ENCODE measurements at regions not wholly inside any gene's neighbourhood (a gene's known extent, or its start where the extent isn't known, plus 50 kb on each side); places are given as distances from the start of the nearest gene placed in this dataset.

GRCh38 chr1:221891708-221892107 is 149.8 kb upstream of the DUSP10 start:
- Mint-ChIP-seq H3K4me1 (peaks cover 25 to 35% of the 10 kb centered on the region in 2 donors), H3K27ac (peak overlapping the region; percentile 20), H3K36me3 (peaks cover 0 to 10% of the 10 kb centered on the region in 2 donors), H3K9me3 (peaks cover 0 to 8% of the 10 kb centered on the region in 2 donors), H3K27me3 (no peaks in the 10 kb centered on the region), H3K4me3 (no peak overlapping the region)
- DNase-seq, result no peak
- no peak for ATAC-seq (replicated peaks)

- no peak for DNase-seq
- Mint-ChIP-seq H3K4me1 (peaks cover 28 to 35% of the 10 kb centered on the region in 2 donors), H3K9me3 (peaks cover 0 to 1% of the 10 kb centered on the region in 2 donors), H3K4me3 (peak overlapping the region; percentile 26 to 55), H3K27me3 (peaks cover 4 to 7% of the 10 kb centered on the region in 2 donors), H3K27ac (peak overlapping the region; percentile 78), H3K36me3 (peaks cover 0 to 5% of the 10 kb centered on the region in 2 donors)
- peak in 1 of 2 donors; percentile 7 for ATAC-seq (replicated peaks)
Measured at GRCh38 chr1:221888801-221889200, 146.9 kb upstream of the DUSP10 start.

GRCh38 chr1:221888218-221888617 is 146.3 kb upstream of the DUSP10 start:
- H3K4me3 Mint-ChIP-seq, result peak overlapping the region; percentile 26 to 55
- ATAC-seq (replicated peaks) (peak; percentile 96), DNase-seq (peak; percentile 49)
- peaks cover 28 to 39% of the 10 kb centered on the region in 2 donors for H3K4me1 Mint-ChIP-seq
- H3K36me3 Mint-ChIP-seq, result peaks cover 0 to 5% of the 10 kb centered on the region in 2 donors
- H3K27ac Mint-ChIP-seq, result peak overlapping the region; percentile 78
- H3K27me3 Mint-ChIP-seq, result peaks cover 4 to 7% of the 10 kb centered on the region in 2 donors
- H3K9me3 Mint-ChIP-seq, result peaks cover 0 to 1% of the 10 kb centered on the region in 2 donors

- ATAC-seq (replicated peaks) (no peak), DNase-seq (no peak)
- H3K4me1 Mint-ChIP-seq, result peaks cover 28 to 43% of the 10 kb centered on the region in 2 donors
- H3K36me3 Mint-ChIP-seq, result peaks cover 0 to 5% of the 10 kb centered on the region in 2 donors
- peaks cover 0 to 1% of the 10 kb centered on the region in 2 donors for H3K9me3 Mint-ChIP-seq
- H3K27ac Mint-ChIP-seq, result peak overlapping the region; percentile 73
- peaks cover 4 to 7% of the 10 kb centered on the region in 2 donors for H3K27me3 Mint-ChIP-seq
- H3K4me3 Mint-ChIP-seq, result peak overlapping the region in 1 of 2 donors; percentile 51
Measured at GRCh38 chr1:221887758-221888157, 145.9 kb upstream of the DUSP10 start.

- H3K4me1 Mint-ChIP-seq, result peaks cover 30 to 47% of the 10 kb centered on the region in 2 donors
- peaks cover 0 to 1% of the 10 kb centered on the region in 2 donors for H3K9me3 Mint-ChIP-seq
- peaks cover 4 to 7% of the 10 kb centered on the region in 2 donors for H3K27me3 Mint-ChIP-seq
- peaks cover 0 to 5% of the 10 kb centered on the region in 2 donors for H3K36me3 Mint-ChIP-seq
- DNase-seq (no peak), ATAC-seq (replicated peaks) (no peak)
- peak overlapping the region; percentile 33 for H3K27ac Mint-ChIP-seq
- no peak overlapping the region for H3K4me3 Mint-ChIP-seq
Measured at GRCh38 chr1:221887415-221887746, 145.5 kb upstream of the DUSP10 start.

- Mint-ChIP-seq H3K4me3 (no peak overlapping the region), H3K27me3 (peaks cover 4 to 7% of the 10 kb centered on the region in 2 donors), H3K4me1 (peaks cover 30 to 49% of the 10 kb centered on the region in 2 donors), H3K9me3 (peaks cover 0 to 1% of the 10 kb centered on the region in 2 donors), H3K27ac (peak overlapping the region; percentile 33), H3K36me3 (peaks cover 0 to 5% of the 10 kb centered on the region in 2 donors)
- no peak for ATAC-seq (replicated peaks)
- no peak for DNase-seq
Measured at GRCh38 chr1:221886743-221887414, 145.0 kb upstream of the DUSP10 start.

GRCh38 chr1:221886311-221886710 is 144.4 kb upstream of the DUSP10 start:
- Mint-ChIP-seq H3K4me1 (peaks cover 36 to 55% of the 10 kb centered on the region in 2 donors), H3K36me3 (peaks cover 0 to 5% of the 10 kb centered on the region in 2 donors), H3K27me3 (peaks cover 4 to 7% of the 10 kb centered on the region in 2 donors), H3K9me3 (peaks cover 0 to 1% of the 10 kb centered on the region in 2 donors), H3K4me3 (no peak overlapping the region), H3K27ac (no peak overlapping the region)
- ATAC-seq (replicated peaks) (no peak), DNase-seq (no peak)

GRCh38 chr1:221884821-221885220 is 142.9 kb upstream of the DUSP10 start:
- peaks cover 4 to 7% of the 10 kb centered on the region in 2 donors for H3K27me3 Mint-ChIP-seq
- H3K4me3 Mint-ChIP-seq, result no peak overlapping the region
- H3K9me3 Mint-ChIP-seq, result no peaks in the 10 kb centered on the region
- H3K36me3 Mint-ChIP-seq, result no peaks in the 10 kb centered on the region
- DNase-seq (no peak), ATAC-seq (replicated peaks) (no peak)
- H3K4me1 Mint-ChIP-seq, result peaks cover 30 to 49% of the 10 kb centered on the region in 2 donors
- no peak overlapping the region for H3K27ac Mint-ChIP-seq

GRCh38 chr1:221881805-221882581 is 140.1 kb upstream of the DUSP10 start:
- peak; percentile 15 for DNase-seq
- Mint-ChIP-seq H3K4me3 (no peak overlapping the region), H3K36me3 (no peaks in the 10 kb centered on the region), H3K4me1 (peaks cover 24 to 44% of the 10 kb centered on the region in 2 donors), H3K27ac (no peak overlapping the region), H3K27me3 (peaks cover 5 to 7% of the 10 kb centered on the region in 2 donors), H3K9me3 (no peaks in the 10 kb centered on the region)
- peak; percentile 82 to 83 for ATAC-seq (replicated peaks)

- DNase-seq, result no peak
- no peak overlapping the region for H3K4me3 Mint-ChIP-seq
Measured at GRCh38 chr1:221880182-221880581, 138.3 kb upstream of the DUSP10 start.

GRCh38 chr1:221878134-221878533 is 136.2 kb upstream of the DUSP10 start:
- Mint-ChIP-seq H3K4me1 (peaks cover 38 to 59% of the 10 kb centered on the region in 2 donors), H3K36me3 (no peaks in the 10 kb centered on the region), H3K9me3 (no peaks in the 10 kb centered on the region), H3K4me3 (no peak overlapping the region), H3K27ac (no peak overlapping the region), H3K27me3 (peaks cover 0 to 3% of the 10 kb centered on the region in 2 donors)
- DNase-seq (no peak), ATAC-seq (replicated peaks) (peak; percentile 79 to 82)

More at GRCh38 chr1:221880182-221880581, 138.3 kb upstream of the DUSP10 start:
- H3K27me3 Mint-ChIP-seq, result peaks cover 0 to 3% of the 10 kb centered on the region in 2 donors
- H3K9me3 Mint-ChIP-seq, result no peaks in the 10 kb centered on the region
- no peaks in the 10 kb centered on the region for H3K36me3 Mint-ChIP-seq
- ATAC-seq (replicated peaks), result no peak
- no peak overlapping the region for H3K27ac Mint-ChIP-seq
- peaks cover 24 to 45% of the 10 kb centered on the region in 2 donors for H3K4me1 Mint-ChIP-seq

- DNase-seq (no peak), ATAC-seq (replicated peaks) (no peak)
- no peak overlapping the region for H3K27ac Mint-ChIP-seq
- no peaks in the 10 kb centered on the region for H3K36me3 Mint-ChIP-seq
- H3K9me3 Mint-ChIP-seq, result no peaks in the 10 kb centered on the region
- H3K4me3 Mint-ChIP-seq, result no peak overlapping the region
- peaks cover 0 to 3% of the 10 kb centered on the region in 2 donors for H3K27me3 Mint-ChIP-seq
- H3K4me1 Mint-ChIP-seq, result peaks cover 41 to 58% of the 10 kb centered on the region in 2 donors
Measured at GRCh38 chr1:221877311-221877710, 135.4 kb upstream of the DUSP10 start.

GRCh38 chr1:221875004-221875330 is 133.1 kb upstream of the DUSP10 start:
- peaks cover 34 to 48% of the 10 kb centered on the region in 2 donors for H3K4me1 Mint-ChIP-seq
- no peak for DNase-seq
- H3K27ac Mint-ChIP-seq, result no peak overlapping the region
- H3K9me3 Mint-ChIP-seq, result no peaks in the 10 kb centered on the region
- H3K4me3 Mint-ChIP-seq, result no peak overlapping the region
- no peaks in the 10 kb centered on the region for H3K36me3 Mint-ChIP-seq
- ATAC-seq (replicated peaks), result no peak
- H3K27me3 Mint-ChIP-seq, result peaks cover 0 to 3% of the 10 kb centered on the region in 2 donors

GRCh38 chr1:221874285-221875003 is 132.6 kb upstream of the DUSP10 start:
- no peak for ATAC-seq (replicated peaks)
- DNase-seq, result no peak
- no peaks in the 10 kb centered on the region for H3K9me3 Mint-ChIP-seq
- H3K36me3 Mint-ChIP-seq, result no peaks in the 10 kb centered on the region
- H3K27ac Mint-ChIP-seq, result no peak overlapping the region
- H3K27me3 Mint-ChIP-seq, result peaks cover 0 to 3% of the 10 kb centered on the region in 2 donors
- peaks cover 34 to 48% of the 10 kb centered on the region in 2 donors for H3K4me1 Mint-ChIP-seq
- H3K4me3 Mint-ChIP-seq, result no peak overlapping the region
